Suprapubic skin (tissue), 4 donors: ENCODE measurements at regions not wholly inside any gene's neighbourhood (a gene's known extent, or its start where the extent isn't known, plus 50 kb on each side); places are given as distances from the start of the nearest gene placed in this dataset.

ENCODE experiments used
- CTCF ChIP-seq, 2 donors: fragments of 200-600 bp in 1 of 2; fragments of 450-650 bp in 1 of 2; sonication (generic) in 1 of 2; IDR thresholded peaks; one replicate each; pipeline ENCODE4 v1.5.1; 2016 to 2019; ENCODE audit warnings: antibody characterized with exemption in 2 of 2, mild to moderate bottlenecking in 1 of 2, moderate library complexity in 1 of 2
- EP300 ChIP-seq: sonication (generic); formaldehyde crosslinking; IDR thresholded peaks from one replicate; pipeline ENCODE4 v1.6.1; 2017; ENCODE audit warnings: antibody characterized with exemption
- POLR2A ChIP-seq, 2 donors: fragments of 450-650 bp; IDR thresholded peaks; one replicate each; pipeline ENCODE4 v1.6.1; 2017; ENCODE audit warnings: antibody characterized with exemption in 2 of 2, mild to moderate bottlenecking in 2 of 2, moderate library complexity in 2 of 2
- POLR2AphosphoS5 ChIP-seq, 3 donors: sonication (generic); formaldehyde crosslinking; IDR thresholded peaks; one replicate each; pipeline ENCODE4 v1.6.1; 2017; ENCODE audit warnings: antibody characterized with exemption in 3 of 3

- TF ChIP-seq POLR2A (IDR thresholded peaks at IDR 0.05) (no peak), CTCF (IDR thresholded peaks at IDR 0.05) (no peak), EP300 (no peak), POLR2AphosphoS5 (IDR thresholded peaks at IDR 0.05) (no peak)
Observed at GRCh38 chr9:23326597-23326996, 499.4 kb downstream of the ELAVL2 start.
